Fibroblast of peridontal ligament (primary cell): ENCODE measurements at regions not wholly inside any gene's neighbourhood (a gene's known extent, or its start where the extent isn't known, plus 50 kb on each side); places are given as distances from the start of the nearest gene placed in this dataset.
"Not testable (repeated sequence)": the region's sequence is repeated elsewhere in the genome, so short reads cannot be mapped to it uniquely, and the experiment has no call there.

Experiments
- DNase-seq: peaks from one replicate; pipeline ENCODE4 v3.0.0-alpha.2; 2010; ENCODE audit errors: extremely low read depth

GRCh38 chrX:141520750-141521149, 63.8 kb downstream of the SPANXA1 start:
- not testable (repeated sequence) for DNase-seq

DNA sequence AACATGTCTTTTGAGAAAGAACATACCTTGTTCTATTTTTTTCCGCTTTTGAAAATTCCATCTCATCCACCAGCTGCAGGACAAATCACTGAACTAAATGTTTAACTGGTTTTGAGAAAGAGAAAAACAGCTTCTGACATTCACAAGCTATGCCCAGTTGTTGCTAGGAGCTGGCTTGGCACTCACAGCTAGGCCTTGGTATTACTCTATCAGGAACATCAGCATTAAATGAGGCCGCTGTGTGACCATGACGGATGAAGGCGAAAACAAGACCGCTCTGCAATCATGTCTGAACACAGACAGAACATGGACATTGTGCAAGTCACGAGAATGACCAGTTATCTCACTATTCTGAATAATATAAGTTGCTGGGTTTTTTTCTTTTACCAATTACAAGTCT, 108.8 kb downstream of the SPANXA1 start:
- not testable (repeated sequence) for DNase-seq

DNA sequence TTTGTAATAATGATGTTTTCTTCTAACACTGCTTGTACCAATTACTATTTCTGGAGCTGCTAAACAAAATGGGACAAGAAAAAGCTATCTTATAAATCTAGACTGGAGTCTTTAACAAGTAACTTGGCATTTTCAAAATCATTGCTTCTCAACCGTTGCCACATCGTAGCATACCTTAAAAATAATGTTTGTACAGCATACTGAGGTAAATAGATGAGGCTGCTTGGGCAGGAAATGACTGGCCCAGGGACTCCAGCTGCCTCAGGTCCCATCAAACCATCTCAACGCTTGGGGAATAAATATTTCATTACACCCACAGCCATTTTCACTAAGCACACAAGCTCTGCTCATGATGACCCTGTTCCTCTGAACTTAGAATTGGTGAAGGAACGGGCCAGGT, 115.1 kb downstream of the SPANXA1 start:
- DNase-seq = no peak

- DNase-seq = peak; percentile 56
Observed at GRCh38 chrX:141468940-141469339, 115.6 kb downstream of the SPANXA1 start.

GRCh38 chrX:141467442-141467841, 117.1 kb downstream of the SPANXA1 start:
- DNase-seq = no peak

GRCh38 chrX:141455103-141455502, 129.4 kb downstream of the SPANXA1 start:
- no peak for DNase-seq

DNA sequence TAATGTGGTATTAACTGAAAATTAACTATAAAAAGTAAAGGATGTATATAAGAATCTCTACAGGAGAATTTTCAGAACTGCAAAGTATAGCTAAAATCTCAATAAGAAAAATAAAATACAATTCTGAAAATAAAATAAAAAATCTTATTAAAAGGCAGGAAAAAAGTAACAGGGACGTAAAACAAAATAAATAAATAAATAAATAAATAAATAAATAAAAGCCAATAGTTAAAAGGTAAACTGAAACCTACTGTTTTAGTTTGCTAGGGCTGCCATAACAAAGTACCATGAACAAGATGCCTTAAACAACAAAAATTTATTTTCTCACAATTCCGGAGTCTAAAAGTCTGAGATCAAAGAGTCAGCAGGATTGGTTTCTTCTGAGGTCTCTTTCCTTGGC, 140.6 kb downstream of the SPANXA1 start:
- DNase-seq = no peak

DNA sequence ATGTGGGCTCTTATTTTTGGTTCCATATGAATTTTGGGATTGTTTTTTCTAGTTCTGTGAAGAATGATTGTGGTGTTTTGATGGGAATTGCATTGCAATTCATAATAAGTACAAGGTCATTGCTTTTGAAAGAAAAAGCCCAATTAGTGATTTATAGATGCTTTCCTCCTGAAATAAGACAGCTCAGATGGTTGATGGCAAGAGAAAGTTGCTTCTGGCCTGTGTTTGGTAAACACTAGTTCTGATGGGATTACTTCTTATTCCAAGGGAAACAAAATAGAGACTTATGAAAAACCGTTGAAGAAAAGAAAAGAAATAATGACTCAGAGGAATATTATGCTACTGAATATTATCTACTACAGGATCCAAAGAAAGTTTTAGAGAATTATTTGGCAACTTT, 144.9 kb downstream of the SPANXA1 start:
- peak; percentile 53 for DNase-seq

DNA sequence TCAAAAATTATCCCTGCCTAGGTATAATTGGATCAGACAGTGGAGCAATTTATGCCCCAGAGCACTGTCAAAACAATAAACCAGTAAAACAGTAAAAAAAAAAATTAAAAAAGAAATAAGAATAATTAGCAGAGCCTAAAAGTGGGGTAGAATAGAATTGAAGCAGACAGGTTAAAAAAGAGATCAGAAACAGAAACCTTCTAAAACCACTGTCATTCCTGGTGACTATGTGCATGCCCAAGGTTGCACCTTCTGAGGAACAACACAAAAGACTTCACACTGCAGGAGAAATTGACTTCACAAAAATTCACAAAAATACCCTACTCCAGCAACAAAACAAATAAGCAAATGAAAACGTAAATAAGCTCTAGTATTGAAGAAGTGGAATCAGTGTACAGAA, 168.6 kb downstream of the SPANXA1 start:
- no peak for DNase-seq

DNA sequence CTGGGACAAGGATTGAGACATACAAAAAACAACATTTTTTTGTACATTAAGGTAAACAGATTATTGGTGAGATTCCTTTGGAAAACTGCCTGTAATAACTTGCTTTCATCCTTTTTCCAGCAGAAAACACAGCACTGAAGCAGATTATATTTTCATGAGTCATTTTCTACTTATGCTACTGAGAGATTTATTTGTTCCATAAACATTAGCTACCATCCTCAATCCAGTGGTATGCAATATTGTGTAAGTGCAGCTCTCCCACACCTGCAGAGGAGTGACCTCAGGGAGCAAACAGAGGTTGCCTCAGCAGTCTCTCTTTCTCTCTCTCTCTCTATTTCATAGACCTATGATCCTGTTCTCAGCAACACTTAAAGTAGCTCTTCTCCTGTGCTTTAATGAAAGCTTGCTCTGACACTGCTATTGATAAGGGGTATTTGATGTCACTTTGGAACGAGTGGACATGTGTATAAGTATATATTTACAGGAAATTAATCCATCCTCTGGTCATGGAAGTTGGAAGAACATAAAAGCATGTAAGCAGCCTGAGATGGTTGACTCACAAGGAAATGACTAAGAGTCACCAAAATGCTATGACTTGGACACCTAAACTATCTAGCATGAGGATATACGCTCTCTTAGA, 163.7 kb upstream of the SPANXC start:
- DNase-seq = peak; percentile 38

- no peak for DNase-seq
Observed at GRCh38 chrX:141405486-141405852, 163.2 kb upstream of the SPANXC start.

DNA sequence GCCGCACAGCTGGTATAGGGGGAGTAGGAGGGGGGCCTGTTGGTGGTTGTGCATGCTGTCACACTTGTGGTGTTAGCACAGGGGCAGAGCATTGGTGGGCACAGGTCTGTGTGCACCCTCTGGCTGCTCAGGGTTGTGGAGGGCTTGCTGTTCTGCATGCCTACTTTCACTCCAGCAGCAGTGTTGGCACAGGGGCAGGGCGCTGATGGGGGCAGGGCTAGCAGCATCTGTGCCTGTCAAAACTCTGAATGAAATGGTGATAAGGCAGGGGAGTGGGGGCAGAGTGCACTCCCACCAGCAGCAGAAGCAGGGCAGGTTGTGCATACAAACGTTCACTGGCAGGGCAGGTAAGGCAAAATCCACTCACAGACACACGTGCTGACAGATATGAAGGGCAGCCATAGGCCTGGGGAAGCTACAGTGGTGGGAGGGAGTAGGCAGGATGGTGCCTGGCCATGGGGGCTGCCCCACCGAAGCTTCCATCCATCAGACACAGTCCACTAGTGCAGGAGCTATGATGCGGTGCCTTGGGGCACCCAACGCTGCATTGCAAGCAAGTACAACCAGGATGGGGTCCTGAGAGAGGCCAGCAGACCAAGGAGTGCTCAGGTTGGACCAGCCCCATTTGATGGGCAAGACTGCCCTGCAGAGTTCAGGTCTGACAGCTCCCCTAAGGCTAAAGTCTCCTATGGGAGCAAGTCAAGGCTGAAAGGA, 160.7 kb upstream of the SPANXC start:
- DNase-seq = no peak

DNA sequence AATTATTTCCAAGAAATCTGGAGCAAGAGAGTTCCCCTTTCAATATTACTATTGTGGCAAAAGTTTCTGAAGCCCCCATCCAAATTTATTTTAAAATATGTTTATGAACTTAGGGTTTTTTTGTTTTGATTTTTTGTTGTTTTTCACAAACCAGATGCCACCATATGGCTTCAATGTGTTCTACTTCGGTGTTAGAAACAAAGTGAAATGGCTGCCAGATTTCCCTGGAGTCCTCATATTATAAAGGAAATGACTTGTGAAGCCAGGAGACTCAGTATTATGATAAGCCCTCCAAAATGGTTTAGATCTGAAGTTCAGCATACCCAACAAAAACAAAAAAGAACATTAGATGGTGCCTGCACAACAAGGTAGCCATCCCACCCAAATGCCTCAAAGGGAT, 154.2 kb upstream of the SPANXC start:
- no peak for DNase-seq

DNA sequence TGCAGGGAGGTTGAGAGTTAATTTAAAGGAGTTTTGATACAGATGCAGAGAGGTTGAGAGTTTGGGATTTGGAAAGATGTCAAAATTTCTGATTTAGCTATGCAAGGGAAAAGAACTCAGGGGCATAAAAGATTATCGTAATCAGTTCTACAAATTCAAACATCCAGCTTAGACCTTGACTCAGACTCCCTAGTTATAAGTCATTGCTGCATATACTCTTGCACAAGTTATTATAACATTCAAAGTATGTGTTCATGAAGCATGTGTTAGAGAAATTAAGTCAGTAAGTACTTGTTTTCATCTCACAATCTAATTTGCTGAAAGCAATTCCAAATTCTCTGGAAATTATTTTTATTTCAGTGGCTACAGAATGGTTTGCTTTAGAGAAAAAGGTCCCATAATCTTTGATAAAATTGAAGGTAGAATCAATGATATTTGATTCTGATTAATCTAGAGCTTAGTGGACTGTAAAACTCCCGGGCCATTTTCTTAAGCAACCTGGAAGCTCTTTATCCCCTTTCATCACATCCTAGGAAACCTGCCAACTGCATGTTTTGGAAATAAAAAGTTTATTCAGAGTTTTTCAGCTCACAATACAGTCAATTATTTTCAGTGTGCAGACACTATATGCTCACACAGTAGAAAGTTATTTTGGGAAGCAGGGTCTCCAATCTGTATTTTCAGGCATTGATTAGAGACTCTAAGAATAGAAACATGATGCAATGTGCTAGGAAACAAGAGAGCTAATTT, 132.9 kb upstream of the SPANXC start:
- DNase-seq = peak; percentile 45

- DNase-seq = peak; percentile 3
Observed at GRCh38 chrX:141341743-141342142, 99.4 kb upstream of the SPANXC start.

DNA sequence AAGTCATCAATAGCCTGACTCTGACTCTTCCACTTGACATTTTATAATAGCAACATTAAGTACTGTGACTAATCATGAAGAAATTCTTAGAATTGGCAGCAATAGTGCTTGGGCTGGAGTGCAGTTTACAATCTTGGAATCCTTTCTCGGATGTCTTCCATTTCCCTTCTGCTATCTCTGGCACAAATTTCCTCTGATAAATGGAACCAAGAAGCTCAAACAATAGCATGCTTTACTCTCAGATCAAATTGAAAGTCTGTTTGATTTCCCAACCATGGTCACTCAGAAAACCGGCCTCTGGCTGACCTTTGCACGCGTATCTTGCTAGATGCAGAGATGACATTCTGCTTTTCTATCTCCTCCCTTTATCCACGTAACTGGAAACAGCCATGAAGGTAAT, 99.0 kb upstream of the SPANXC start:
- peak; percentile 86 for DNase-seq

GRCh38 chrX:141320801-141321200, 78.5 kb upstream of the SPANXC start:
- DNase-seq = no peak

DNA sequence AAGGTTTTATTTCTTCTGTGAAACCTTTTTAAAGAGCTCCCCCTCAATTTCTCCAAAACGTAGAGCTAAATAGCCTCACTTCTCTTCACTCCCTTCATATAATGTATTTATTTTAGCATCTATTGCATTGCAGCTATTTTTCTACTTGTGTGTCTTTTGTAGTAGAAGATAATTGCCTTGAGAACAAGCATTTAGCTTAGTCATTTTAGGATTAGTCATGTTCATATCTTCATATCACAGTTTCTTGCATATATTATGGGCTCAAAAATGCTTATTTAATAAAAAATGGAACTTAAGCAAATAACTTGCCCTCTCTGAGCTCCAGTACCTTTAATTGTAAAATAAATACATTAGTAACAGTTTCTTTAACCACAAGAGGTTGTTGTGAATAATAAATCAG, 72.1 kb upstream of the SPANXC start:
- peak; percentile 10 for DNase-seq

- no peak for DNase-seq
Observed at GRCh38 chrX:141301017-141301416, 58.7 kb upstream of the SPANXC start.
